BLaER1 (cell line): ENCODE measurements at regions not wholly inside any gene's neighbourhood (a gene's known extent, or its start where the extent isn't known, plus 50 kb on each side); places are given as distances from the start of the nearest gene placed in this dataset.
A peak's percentile ranks its signal among the peaks of the same experiment; 100 is the strongest.
"Not testable (repeated sequence)": the region's sequence is repeated elsewhere in the genome, so short reads cannot be mapped to it uniquely, and the experiment has no call there.

Experiments used
- H3K27ac ChIP-seq: shearing (Covaris generic); formaldehyde crosslinking; 2 replicates; pipeline ENCODE4 v1.8.1; 2022
- H3K27me3 ChIP-seq: shearing (Covaris generic); formaldehyde crosslinking; 2 replicates; pipeline ENCODE4 v1.8.1; 2022
- H3K36me3 ChIP-seq: shearing (Covaris generic); formaldehyde crosslinking; 2 replicates; pipeline ENCODE4 v1.8.1; 2022
- H3K4me1 ChIP-seq: shearing (Covaris generic); formaldehyde crosslinking; 2 replicates; pipeline ENCODE4 v1.8.1; 2022
- H3K4me2 ChIP-seq: shearing (Covaris generic); formaldehyde crosslinking; 2 replicates; pipeline ENCODE4 v1.8.1; 2022
- H3K4me3 ChIP-seq: shearing (Covaris generic); formaldehyde crosslinking; 2 replicates; pipeline ENCODE4 v1.8.1; 2022
- H3K9ac ChIP-seq: shearing (Covaris generic); formaldehyde crosslinking; 2 replicates; pipeline ENCODE4 v1.8.1; 2022
- H3K9me3 ChIP-seq: shearing (Covaris generic); formaldehyde crosslinking; 2 replicates; pipeline ENCODE4 v1.8.1; 2022
- H4K20me1 ChIP-seq: shearing (Covaris generic); formaldehyde crosslinking; 2 replicates; pipeline ENCODE4 v1.8.1; 2022
- Cebpa-rat ChIP-seq: shearing (Covaris generic); IDR thresholded peaks from 2 replicates; pipeline ENCODE4 v1.8.1; 2022

DNA sequence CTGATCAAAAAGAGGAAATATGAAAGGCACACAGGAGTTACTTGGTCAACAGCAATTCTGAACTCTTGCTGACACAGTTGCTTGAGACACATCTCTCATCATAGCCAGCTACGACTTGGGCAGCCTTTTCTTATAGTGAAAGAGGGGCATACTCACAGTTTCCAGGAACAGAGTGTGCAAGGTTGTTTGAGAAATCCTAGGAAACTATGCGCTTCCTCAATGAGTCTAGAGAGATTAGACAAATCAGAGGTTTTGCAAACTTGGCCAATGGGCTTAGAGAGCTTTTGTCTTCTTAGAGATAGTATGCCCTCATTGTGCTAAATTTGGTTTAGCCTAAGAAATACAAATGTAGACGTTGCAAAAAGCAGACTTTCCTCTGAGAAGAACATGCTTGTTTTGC is 370.4 kb downstream of the HGF start:
- Histone ChIP-seq H3K4me2 (no peak overlapping the region), H3K27ac (no peak overlapping the region), H3K9ac (no peak overlapping the region), H3K27me3 (no peaks in the 10 kb centered on the region), H3K4me1 (no peaks in the 10 kb centered on the region), H4K20me1 (no peaks in the 10 kb centered on the region), H3K4me3 (no peak overlapping the region), H3K36me3 (no peaks in the 10 kb centered on the region), H3K9me3 (no peaks in the 10 kb centered on the region)
- TF ChIP-seq Cebpa-rat, result no peak

DNA sequence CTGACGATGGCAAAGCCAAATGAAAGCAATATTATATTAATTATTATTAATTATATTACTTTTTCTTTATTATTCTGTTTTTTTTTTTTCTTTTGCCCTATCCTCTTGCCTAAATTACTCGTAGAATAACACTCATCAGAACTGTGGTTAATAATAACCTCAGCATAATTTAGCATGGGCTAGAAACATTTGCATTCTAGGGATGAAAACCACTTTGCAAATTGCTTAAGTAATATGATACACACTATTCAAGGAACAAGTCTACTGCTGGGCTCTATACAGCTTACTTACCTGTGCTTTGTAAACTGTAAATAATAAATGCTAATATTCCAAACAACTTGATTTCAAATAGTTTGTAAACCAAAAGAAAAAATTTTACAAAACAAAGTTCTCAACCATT is 375.8 kb downstream of the HGF start:
- Histone ChIP-seq H3K27me3 (no peaks in the 10 kb centered on the region), H3K4me3 (no peak overlapping the region), H3K36me3 (no peaks in the 10 kb centered on the region), H3K4me2 (no peak overlapping the region), H3K9ac (no peak overlapping the region), H3K27ac (no peak overlapping the region), H4K20me1 (no peaks in the 10 kb centered on the region), H3K9me3 (no peaks in the 10 kb centered on the region), H3K4me1 (no peaks in the 10 kb centered on the region)
- TF ChIP-seq Cebpa-rat, result no peak

DNA sequence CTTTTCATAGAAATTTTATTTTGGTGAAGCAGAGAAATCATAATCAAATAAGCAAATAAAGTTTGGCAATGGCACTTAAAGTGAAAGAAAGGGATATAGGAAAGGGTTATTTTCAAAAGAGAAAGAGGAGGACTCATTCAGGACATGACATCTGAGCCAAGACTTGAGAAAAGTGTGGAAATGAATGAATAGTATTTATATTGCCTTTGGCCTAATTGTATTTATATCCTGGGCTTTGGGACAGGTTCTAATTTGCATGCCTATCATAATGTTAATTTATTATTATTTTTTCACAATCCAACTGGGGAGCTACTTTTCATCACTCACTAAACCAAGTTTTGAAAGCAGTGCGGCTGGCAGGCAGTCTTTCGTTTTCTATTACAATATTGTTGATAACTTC is 376.8 kb downstream of the HGF start:
- H4K20me1 ChIP-seq, result no peaks in the 10 kb centered on the region
- no peak overlapping the region for H3K4me2 ChIP-seq
- H3K9ac ChIP-seq, result no peak overlapping the region
- TF ChIP-seq Cebpa-rat, result no peak
- no peaks in the 10 kb centered on the region for H3K36me3 ChIP-seq
- H3K9me3 ChIP-seq, result no peaks in the 10 kb centered on the region
- H3K4me1 ChIP-seq, result no peaks in the 10 kb centered on the region
- H3K4me3 ChIP-seq, result no peak overlapping the region
- H3K27me3 ChIP-seq, result no peaks in the 10 kb centered on the region
- H3K27ac ChIP-seq, result no peak overlapping the region

- H4K20me1 ChIP-seq, result no peaks in the 10 kb centered on the region
- no peak overlapping the region for H3K9ac ChIP-seq
- H3K36me3 ChIP-seq, result no peaks in the 10 kb centered on the region
- TF ChIP-seq Cebpa-rat, result no peak
- no peaks in the 10 kb centered on the region for H3K27me3 ChIP-seq
- no peak overlapping the region for H3K4me2 ChIP-seq
- H3K27ac ChIP-seq, result no peak overlapping the region
- H3K4me3 ChIP-seq, result no peak overlapping the region
- no peaks in the 10 kb centered on the region for H3K9me3 ChIP-seq
- H3K4me1 ChIP-seq, result peaks cover 10% of the 10 kb centered on the region
These were observed 384.5 kb downstream of the HGF start for GRCh38 chr7:81385370-81385769.

GRCh38 chr7:81383846-81384245 is 386.0 kb downstream of the HGF start:
- Histone ChIP-seq H3K9ac (no peak overlapping the region), H3K4me1 (peaks cover 10% of the 10 kb centered on the region), H3K27me3 (no peaks in the 10 kb centered on the region), H4K20me1 (no peaks in the 10 kb centered on the region), H3K27ac (no peak overlapping the region), H3K4me2 (no peak overlapping the region), H3K4me3 (no peak overlapping the region), H3K9me3 (no peaks in the 10 kb centered on the region), H3K36me3 (no peaks in the 10 kb centered on the region)
- no peak for TF ChIP-seq Cebpa-rat

DNA sequence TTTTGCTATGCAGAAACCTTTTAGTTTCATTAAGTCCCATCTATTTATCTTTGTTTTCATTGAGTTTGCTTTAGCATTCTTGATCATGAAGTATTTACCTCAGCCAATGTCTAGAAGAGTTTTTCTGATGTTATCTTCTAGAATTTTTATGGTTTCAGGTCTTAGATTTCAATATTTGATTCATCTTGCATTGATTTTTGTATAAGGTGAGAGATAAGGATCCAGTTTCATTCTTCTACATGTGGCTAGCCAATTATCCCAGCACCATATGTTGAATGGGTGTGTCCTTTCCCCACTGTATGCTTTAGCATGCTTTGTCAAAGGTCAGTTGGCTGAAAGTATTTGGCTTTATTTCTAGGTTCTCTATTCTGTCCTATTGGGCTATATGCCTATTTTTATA is 395.2 kb downstream of the HGF start:
- H3K9ac ChIP-seq, H3K4me3 ChIP-seq, H3K4me2 ChIP-seq, H3K36me3 ChIP-seq, H3K9me3 ChIP-seq, H3K4me1 ChIP-seq, H3K27ac ChIP-seq, H4K20me1 ChIP-seq, H3K27me3 ChIP-seq: not testable (repeated sequence)

DNA sequence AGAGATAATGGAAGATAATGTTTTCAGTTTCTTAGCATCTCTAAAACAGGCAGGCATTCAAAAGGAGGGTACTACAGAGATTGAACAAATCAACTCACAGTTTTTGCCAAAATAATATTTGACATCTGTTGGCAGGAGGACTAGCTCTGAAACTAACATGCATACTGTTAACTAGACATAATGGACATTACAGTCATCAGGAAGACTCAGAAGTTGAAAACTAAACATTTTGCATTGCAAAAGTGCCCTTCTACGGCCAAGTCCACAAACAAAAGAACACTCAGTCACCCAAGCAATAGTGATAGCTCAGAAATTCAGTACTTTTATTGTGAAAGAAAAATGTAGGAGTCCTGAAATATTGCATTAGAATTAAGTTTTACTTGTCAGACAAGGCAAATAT is 399.0 kb downstream of the HGF start:
- H3K9ac ChIP-seq, result no peak overlapping the region
- TF ChIP-seq Cebpa-rat, result no peak
- H3K36me3 ChIP-seq, result no peaks in the 10 kb centered on the region
- no peak overlapping the region for H3K27ac ChIP-seq
- no peaks in the 10 kb centered on the region for H3K9me3 ChIP-seq
- H3K4me2 ChIP-seq, result no peak overlapping the region
- no peaks in the 10 kb centered on the region for H4K20me1 ChIP-seq
- no peaks in the 10 kb centered on the region for H3K4me1 ChIP-seq
- no peaks in the 10 kb centered on the region for H3K27me3 ChIP-seq
- no peak overlapping the region for H3K4me3 ChIP-seq

DNA sequence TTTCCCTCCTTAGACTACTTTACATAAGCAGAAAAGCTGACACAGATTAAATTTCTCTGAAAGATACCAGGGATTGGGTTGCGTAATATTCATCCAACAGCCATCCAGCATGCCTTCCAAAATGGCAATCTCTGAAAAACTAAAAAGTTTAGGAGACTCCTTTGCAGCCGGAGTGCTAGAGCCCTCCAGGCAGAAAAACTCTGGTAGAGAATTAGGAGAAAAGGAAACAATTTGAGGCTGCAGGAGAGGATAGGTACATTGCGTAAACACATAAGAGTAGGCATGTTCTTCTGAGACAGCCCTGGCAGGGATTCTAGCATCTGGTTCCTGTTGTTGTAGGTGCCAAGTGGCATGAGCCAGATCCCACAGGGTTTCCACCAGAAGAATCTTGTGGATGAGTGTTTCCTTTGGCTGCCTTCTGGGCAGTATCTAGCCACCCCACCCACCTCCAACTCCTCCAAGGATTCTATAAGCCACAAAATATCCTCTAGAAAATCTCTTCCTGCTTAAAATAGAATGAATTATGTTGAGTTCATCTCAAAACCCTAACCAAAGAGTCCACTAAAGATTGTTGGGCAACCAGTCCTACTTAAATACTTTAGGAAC is 402.4 kb downstream of the HGF start:
- no peak overlapping the region for H3K9ac ChIP-seq
- no peaks in the 10 kb centered on the region for H3K27me3 ChIP-seq
- no peaks in the 10 kb centered on the region for H3K36me3 ChIP-seq
- no peaks in the 10 kb centered on the region for H3K4me1 ChIP-seq
- no peak overlapping the region for H3K4me2 ChIP-seq
- peak; percentile 81; the same call in 1 of the 2 replicates for TF ChIP-seq Cebpa-rat
- no peak overlapping the region for H3K4me3 ChIP-seq
- H4K20me1 ChIP-seq, result no peaks in the 10 kb centered on the region
- H3K9me3 ChIP-seq, result no peaks in the 10 kb centered on the region
- no peak overlapping the region for H3K27ac ChIP-seq

GRCh38 chr7:81366546-81366945 is 403.3 kb downstream of the HGF start:
- no peak for TF ChIP-seq Cebpa-rat
- H3K4me1 ChIP-seq, result no peaks in the 10 kb centered on the region
- H3K36me3 ChIP-seq, result no peaks in the 10 kb centered on the region
- no peak overlapping the region for H3K4me2 ChIP-seq
- no peak overlapping the region for H3K9ac ChIP-seq
- H3K27me3 ChIP-seq, result no peaks in the 10 kb centered on the region
- no peaks in the 10 kb centered on the region for H3K9me3 ChIP-seq
- no peak overlapping the region for H3K4me3 ChIP-seq
- H3K27ac ChIP-seq, result no peak overlapping the region
- H4K20me1 ChIP-seq, result no peaks in the 10 kb centered on the region

DNA sequence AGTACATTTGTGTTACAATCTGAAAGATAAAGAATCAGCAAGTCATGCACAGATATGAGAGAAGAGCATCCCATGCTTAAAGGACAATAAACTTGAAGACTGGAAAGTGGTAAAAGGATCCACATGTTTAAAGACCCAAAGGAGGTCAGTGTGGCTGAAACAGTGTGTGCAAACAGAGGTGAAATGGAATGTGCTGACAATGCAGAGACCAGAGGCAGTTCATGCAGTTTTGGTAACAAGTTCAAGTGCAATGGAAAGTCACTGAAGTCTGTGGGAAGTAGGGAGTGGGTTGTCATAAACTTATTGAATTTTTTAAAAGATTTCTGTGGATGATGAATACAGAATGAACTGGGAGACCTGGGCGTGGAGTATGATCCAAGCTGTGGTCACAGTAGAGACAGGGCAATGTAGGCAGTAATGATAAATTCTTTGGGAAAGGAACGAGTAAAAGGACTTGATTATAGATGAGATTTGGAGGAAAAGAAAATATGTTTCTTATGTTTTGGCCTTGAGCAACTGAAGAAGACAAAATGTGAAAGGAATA is 408.0 kb downstream of the HGF start:
- no peak overlapping the region for H3K27ac ChIP-seq
- H4K20me1 ChIP-seq, result no peaks in the 10 kb centered on the region
- H3K4me1 ChIP-seq, result no peaks in the 10 kb centered on the region
- no peaks in the 10 kb centered on the region for H3K36me3 ChIP-seq
- H3K4me2 ChIP-seq, result no peak overlapping the region
- TF ChIP-seq Cebpa-rat, result no peak
- H3K27me3 ChIP-seq, result no peaks in the 10 kb centered on the region
- H3K9ac ChIP-seq, result no peak overlapping the region
- H3K4me3 ChIP-seq, result no peak overlapping the region
- no peaks in the 10 kb centered on the region for H3K9me3 ChIP-seq

DNA sequence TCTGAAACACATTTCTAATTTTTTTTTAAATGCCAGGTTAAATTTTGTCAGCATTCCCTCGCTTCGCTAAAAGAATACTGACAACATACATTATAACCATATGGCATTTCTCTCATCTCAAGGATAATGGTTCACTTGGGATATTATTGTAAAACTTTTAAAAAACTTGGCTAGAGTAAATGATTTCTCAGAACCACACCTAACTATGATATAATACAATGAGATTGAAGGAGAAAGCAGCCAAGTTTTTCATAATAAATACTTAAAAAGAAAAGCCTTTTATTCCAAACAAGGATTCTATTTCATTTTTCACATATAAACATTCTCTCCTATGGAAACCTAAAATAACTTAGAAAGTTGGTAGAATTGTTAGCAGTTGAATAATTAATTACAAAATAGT is 413.9 kb downstream of the HGF start:
- no peaks in the 10 kb centered on the region for H4K20me1 ChIP-seq
- no peaks in the 10 kb centered on the region for H3K27me3 ChIP-seq
- H3K9ac ChIP-seq, result no peak overlapping the region
- H3K4me2 ChIP-seq, result no peak overlapping the region
- H3K36me3 ChIP-seq, result no peaks in the 10 kb centered on the region
- TF ChIP-seq Cebpa-rat, result no peak
- no peaks in the 10 kb centered on the region for H3K9me3 ChIP-seq
- no peak overlapping the region for H3K27ac ChIP-seq
- no peaks in the 10 kb centered on the region for H3K4me1 ChIP-seq
- no peak overlapping the region for H3K4me3 ChIP-seq
